ENCODE measurements at regions not wholly inside any gene's neighbourhood (a gene's known extent, or its start where the extent isn't known, plus 50 kb on each side); places are given as distances from the start of the nearest gene placed in this dataset.

DNA sequence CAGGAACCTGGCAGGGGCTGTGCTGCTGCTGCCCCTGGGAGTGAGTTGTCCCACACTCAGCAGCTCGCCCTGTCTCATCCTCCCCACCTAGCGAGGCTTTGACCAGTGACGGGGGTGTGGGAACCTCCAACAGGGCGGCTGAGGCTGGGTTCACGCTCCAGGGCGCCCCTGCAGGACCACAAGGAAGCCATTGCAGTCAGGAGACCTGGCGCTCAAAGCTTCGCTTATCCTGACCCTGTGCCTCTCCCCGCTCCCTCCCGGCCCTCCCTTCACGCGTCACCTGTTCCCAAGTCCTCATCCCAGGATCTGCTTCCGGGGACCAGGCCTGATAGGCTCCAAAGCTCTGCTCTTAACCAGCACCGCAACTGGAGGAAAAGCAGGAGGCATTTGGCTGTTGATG lies 272.0 kb upstream of the SFSWAP start:
- 78% methylated on average over 10 of the region's 14 CpGs; no CpG with 5 or more reads in 1 of the 2 experiments for WGBS, 2 experiments (ENCODE audit: extremely low coverage in 1 of 2, insufficient coverage in 1 of 2, insufficient read length in 1 of 2, insufficient replicate concordance in 2 of 2, low coverage in 1 of 2, low lambda C conversion rate in 2 of 2, missing lambda C conversion rate in 1 of 2)
- no peak overlapping the region for H2BK15ac ChIP-seq (ENCODE audit: low read length)
- DNase-seq (ENCODE audit: low read depth in 1 of 2, low spot score in 2 of 2), result no peak

More for the DNA sequence above, 272.0 kb upstream of the SFSWAP start:
- Histone ChIP-seq H3K4ac (replicated peaks; ENCODE audit: insufficient read length, low read depth, low read length) (no peak overlapping the region), H3K9ac (replicated peaks in 1 of 4; ENCODE audit: extremely low read depth in 1 of 4, low read depth in 3 of 4, low read length in 3 of 4) (no peak overlapping the region), H4K5ac (ENCODE audit: insufficient read length, low read depth, low read length) (no peak overlapping the region), H3K23me2 (ENCODE audit: low read depth, low read length) (no peaks in the 10 kb centered on the region), H3K14ac (ENCODE audit: insufficient read length) (no peak overlapping the region), H3K27ac (ENCODE audit: low read depth, low read length) (no peak overlapping the region), H4K20me1 (replicated peaks in 1 of 2; ENCODE audit: control insufficient read depth in 1 of 2, insufficient read depth in 2 of 2, low read length in 2 of 2) (no peaks in the 10 kb centered on the region), H3K4me1 (replicated peaks in 1 of 4; ENCODE audit: control insufficient read depth in 3 of 4, insufficient read depth in 4 of 4, low read length in 3 of 4) (peaks cover 0 to 7% (median 2%) of the 10 kb centered on the region in 4 experiments; a peak in 3 of 7 replicates), H3K18ac (ENCODE audit: extremely low read depth, low read length) (no peak overlapping the region), H3K56ac (replicated peaks; ENCODE audit: insufficient read length, low read depth, low read length) (no peak overlapping the region), H3K27me3 (replicated peaks in 1 of 4; ENCODE audit: control insufficient read depth in 3 of 4, extremely low read depth in 1 of 4, insufficient read depth in 3 of 4, low read length in 3 of 4) (no peaks in the 10 kb centered on the region), H3K36me3 (ENCODE audit: control insufficient read depth in 2 of 4, insufficient read depth in 4 of 4, low read length in 3 of 4) (no peaks in the 10 kb centered on the region), H3K79me1 (ENCODE audit: low read depth, low read length) (no peaks in the 10 kb centered on the region), H3K9me3 (ENCODE audit: insufficient read depth in 2 of 2, low read depth in 1 of 2, low read length in 1 of 2) (no peaks in the 10 kb centered on the region), H3K79me2 (ENCODE audit: control insufficient read depth in 1 of 2, insufficient read depth in 2 of 2, low read length in 2 of 2) (no peaks in the 10 kb centered on the region), H2BK12ac (ENCODE audit: low read depth, low read length) (no peak overlapping the region), H2BK5ac (ENCODE audit: low read depth, low read length) (no peak overlapping the region), H3K23ac (ENCODE audit: insufficient read length) (no peak overlapping the region), H4K91ac (replicated peaks; ENCODE audit: insufficient read length, low read length) (no peak overlapping the region), H2BK120ac (replicated peaks; ENCODE audit: low read depth, low read length) (no peak overlapping the region), H2BK20ac (ENCODE audit: low read length) (no peak overlapping the region), H3K4me3 (ENCODE audit: extremely low read depth in 1 of 4, insufficient read depth in 2 of 4, low read depth in 3 of 4, low read length in 4 of 4) (no peak overlapping the region), H3K4me2 (ENCODE audit: insufficient read depth in 1 of 2, low read depth in 2 of 2, low read length in 2 of 2) (no peak overlapping the region), H4K8ac (ENCODE audit: extremely low read depth, insufficient read depth, low read length) (no peak overlapping the region), H2AFZ (ENCODE audit: low read length) (no peak overlapping the region), H2AK5ac (ENCODE audit: low read depth, low read length) (no peak overlapping the region)
- FAIRE-seq, result no peak
- ChIA-PET POLR2A (ENCODE audit: partially characterized antibody) (interaction anchor here (0.6 kb wide), 1 partner anchor 124 kb away, joined by 3 read pairs; no protein-coding TSS in a partner anchor), CTCF (ENCODE audit: partially characterized antibody) (interaction anchor here (1.0 to 3.7 kb wide), 9 partner anchors 11 to 335 kb away, joined by 3 to 26 read pairs (median 4); no protein-coding TSS in a partner anchor)
- TF ChIP-seq PHF8 (conservative IDR thresholded peaks at IDR 0.05; ENCODE audit: low read depth, low read length), result no peak
- TF ChIP-seq, protein P1, sequence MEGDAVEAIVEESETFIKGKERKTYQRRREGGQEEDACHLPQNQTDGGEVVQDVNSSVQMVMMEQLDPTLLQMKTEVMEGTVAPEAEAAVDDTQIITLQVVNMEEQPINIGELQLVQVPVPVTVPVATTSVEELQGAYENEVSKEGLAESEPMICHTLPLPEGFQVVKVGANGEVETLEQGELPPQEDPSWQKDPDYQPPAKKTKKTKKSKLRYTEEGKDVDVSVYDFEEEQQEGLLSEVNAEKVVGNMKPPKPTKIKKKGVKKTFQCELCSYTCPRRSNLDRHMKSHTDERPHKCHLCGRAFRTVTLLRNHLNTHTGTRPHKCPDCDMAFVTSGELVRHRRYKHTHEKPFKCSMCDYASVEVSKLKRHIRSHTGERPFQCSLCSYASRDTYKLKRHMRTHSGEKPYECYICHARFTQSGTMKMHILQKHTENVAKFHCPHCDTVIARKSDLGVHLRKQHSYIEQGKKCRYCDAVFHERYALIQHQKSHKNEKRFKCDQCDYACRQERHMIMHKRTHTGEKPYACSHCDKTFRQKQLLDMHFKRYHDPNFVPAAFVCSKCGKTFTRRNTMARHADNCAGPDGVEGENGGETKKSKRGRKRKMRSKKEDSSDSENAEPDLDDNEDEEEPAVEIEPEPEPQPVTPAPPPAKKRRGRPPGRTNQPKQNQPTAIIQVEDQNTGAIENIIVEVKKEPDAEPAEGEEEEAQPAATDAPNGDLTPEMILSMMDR (IDR thresholded peaks at IDR 0.05; ENCODE audit: control extremely low read depth in 1 of 3, insufficient read depth in 1 of 3, low read depth in 1 of 3, low read length in 3 of 3), result peak in 2 of 3 experiments; percentile 38 to 44; a peak in 3 of 4 replicates
- 0 out of 2 replicates have a peak, but pooled peaks have one; percentile 31 for TF ChIP-seq YY1 (IDR thresholded peaks at IDR 0.05; ENCODE audit: low read depth, low read length)
- peak; percentile 51; the same call in 1 of the 2 replicates for TF ChIP-seq CREB1 (IDR thresholded peaks at IDR 0.05)
- peak; percentile 79 for TF ChIP-seq RFX5 (IDR thresholded peaks at IDR 0.05; ENCODE audit: borderline replicate concordance, low read depth, low read length)
- TF ChIP-seq, protein P2, sequence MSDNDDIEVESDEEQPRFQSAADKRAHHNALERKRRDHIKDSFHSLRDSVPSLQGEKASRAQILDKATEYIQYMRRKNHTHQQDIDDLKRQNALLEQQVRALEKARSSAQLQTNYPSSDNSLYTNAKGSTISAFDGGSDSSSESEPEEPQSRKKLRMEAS (IDR thresholded peaks at IDR 0.05), result no peak
- peak; percentile 28 to 34; a peak in 3 of 4 replicates for TF ChIP-seq RAD21 (IDR thresholded peaks at IDR 0.05 in 1 of 2, conservative IDR thresholded peaks at IDR 0.05 in 1 of 2; ENCODE audit: low read depth in 2 of 2, low read length in 2 of 2)

Data from H1 (cell line).